ENCODE measurements at regions not wholly inside any gene's neighbourhood (a gene's known extent, or its start where the extent isn't known, plus 50 kb on each side); places are given as distances from the start of the nearest gene placed in this dataset.

- POLR2A ChIA-PET: no interaction called here
- TF ChIP-seq L3MBTL2 (conservative IDR thresholded peaks at IDR 0.05) (no peak), PKNOX1 (IDR thresholded peaks at IDR 0.05) (no peak), ZNF384 (IDR thresholded peaks at IDR 0.05) (no peak), SUZ12 (IDR thresholded peaks at IDR 0.05) (no peak), ARNT (IDR thresholded peaks at IDR 0.05) (no peak), HDGF (IDR thresholded peaks at IDR 0.05; ENCODE audit: borderline replicate concordance) (no peak), FOXM1 (IDR thresholded peaks at IDR 0.05; ENCODE audit: borderline replicate concordance) (no peak), FOXK2 (IDR thresholded peaks at IDR 0.05) (no peak), BHLHE40 (IDR thresholded peaks at IDR 0.05; ENCODE audit: borderline replicate concordance) (no peak), TARDBP (IDR thresholded peaks at IDR 0.05) (no peak), NFRKB (IDR thresholded peaks at IDR 0.05) (no peak), ELF4 (IDR thresholded peaks at IDR 0.05) (no peak), CTBP1 (IDR thresholded peaks at IDR 0.05; ENCODE audit: borderline replicate concordance) (no peak), LEF1 (IDR thresholded peaks at IDR 0.05; ENCODE audit: borderline replicate concordance) (no peak), SP1 (IDR thresholded peaks at IDR 0.05) (no peak), FOXA1 (IDR thresholded peaks at IDR 0.05) (no peak)
- CTCF ChIA-PET: no interaction called here
- no peak for DNase-seq (ENCODE audit: extremely low spot score)
Measured at GRCh38 chr5:116739571-116739970, 164.9 kb upstream of the SEMA6A start.

GRCh38 chr5:116738615-116739261 is 164.1 kb upstream of the SEMA6A start:
- POLR2A ChIA-PET: no interaction called here
- TF ChIP-seq LEF1 (IDR thresholded peaks at IDR 0.05; ENCODE audit: borderline replicate concordance) (no peak), TARDBP (IDR thresholded peaks at IDR 0.05) (no peak), ZNF384 (IDR thresholded peaks at IDR 0.05) (no peak), BHLHE40 (IDR thresholded peaks at IDR 0.05; ENCODE audit: borderline replicate concordance) (no peak), SUZ12 (IDR thresholded peaks at IDR 0.05) (no peak), FOXM1 (IDR thresholded peaks at IDR 0.05; ENCODE audit: borderline replicate concordance) (no peak), ELF4 (IDR thresholded peaks at IDR 0.05) (no peak), SP1 (IDR thresholded peaks at IDR 0.05) (no peak), PKNOX1 (IDR thresholded peaks at IDR 0.05) (no peak), FOXA1 (IDR thresholded peaks at IDR 0.05) (no peak), FOXK2 (IDR thresholded peaks at IDR 0.05) (no peak), ARNT (IDR thresholded peaks at IDR 0.05) (no peak), CTBP1 (IDR thresholded peaks at IDR 0.05; ENCODE audit: borderline replicate concordance) (no peak), L3MBTL2 (conservative IDR thresholded peaks at IDR 0.05) (no peak), HDGF (IDR thresholded peaks at IDR 0.05; ENCODE audit: borderline replicate concordance) (no peak), NFRKB (IDR thresholded peaks at IDR 0.05) (no peak)
- no peak for DNase-seq (ENCODE audit: extremely low spot score)
- CTCF ChIA-PET: no interaction called here

- no peak for DNase-seq (ENCODE audit: extremely low spot score)
- TF ChIP-seq BHLHE40 (IDR thresholded peaks at IDR 0.05; ENCODE audit: borderline replicate concordance): no peak
- TF ChIP-seq ELF4 (IDR thresholded peaks at IDR 0.05): no peak
- TF ChIP-seq HDGF (IDR thresholded peaks at IDR 0.05; ENCODE audit: borderline replicate concordance): no peak
- no peak for TF ChIP-seq SUZ12 (IDR thresholded peaks at IDR 0.05)
- TF ChIP-seq L3MBTL2 (conservative IDR thresholded peaks at IDR 0.05): no peak
- TF ChIP-seq PKNOX1 (IDR thresholded peaks at IDR 0.05): no peak
- no peak for TF ChIP-seq FOXA1 (IDR thresholded peaks at IDR 0.05)
- TF ChIP-seq FOXK2 (IDR thresholded peaks at IDR 0.05): no peak
- no peak for TF ChIP-seq CTBP1 (IDR thresholded peaks at IDR 0.05; ENCODE audit: borderline replicate concordance)
- TF ChIP-seq ZNF384 (IDR thresholded peaks at IDR 0.05): no peak
- TF ChIP-seq LEF1 (IDR thresholded peaks at IDR 0.05; ENCODE audit: borderline replicate concordance): no peak
- no peak for TF ChIP-seq ARNT (IDR thresholded peaks at IDR 0.05)
- TF ChIP-seq SP1 (IDR thresholded peaks at IDR 0.05): no peak
- TF ChIP-seq TARDBP (IDR thresholded peaks at IDR 0.05): no peak
- no peak for TF ChIP-seq FOXM1 (IDR thresholded peaks at IDR 0.05; ENCODE audit: borderline replicate concordance)
- no peak for TF ChIP-seq NFRKB (IDR thresholded peaks at IDR 0.05)
- CTCF ChIA-PET: interaction anchor here (0.6 kb wide), 1 partner anchor 154 kb away, joined by 5 read pairs; no protein-coding TSS in a partner anchor
- POLR2A ChIA-PET: interaction anchor here (0.7 kb wide), 1 partner anchor 210 kb away, joined by 3 read pairs; no protein-coding TSS in a partner anchor
Measured at GRCh38 chr5:116738239-116738614, 163.6 kb upstream of the SEMA6A start.

GRCh38 chr5:116736671-116737070 is 162.0 kb upstream of the SEMA6A start:
- DNase-seq (ENCODE audit: extremely low spot score): no peak
- ChIA-PET CTCF (no interaction called here), POLR2A (no interaction called here)
- no peak for TF ChIP-seq ELF4 (IDR thresholded peaks at IDR 0.05)
- TF ChIP-seq LEF1 (IDR thresholded peaks at IDR 0.05; ENCODE audit: borderline replicate concordance): no peak
- TF ChIP-seq L3MBTL2 (conservative IDR thresholded peaks at IDR 0.05): no peak
- no peak for TF ChIP-seq BHLHE40 (IDR thresholded peaks at IDR 0.05; ENCODE audit: borderline replicate concordance)
- no peak for TF ChIP-seq FOXA1 (IDR thresholded peaks at IDR 0.05)
- TF ChIP-seq CTBP1 (IDR thresholded peaks at IDR 0.05; ENCODE audit: borderline replicate concordance): no peak
- no peak for TF ChIP-seq ZNF384 (IDR thresholded peaks at IDR 0.05)
- no peak for TF ChIP-seq FOXK2 (IDR thresholded peaks at IDR 0.05)

- ChIA-PET CTCF (no interaction called here), POLR2A (interaction anchor here (2.0 kb wide), 1 partner anchor 9 kb away, joined by 5 read pairs; no protein-coding TSS in a partner anchor)
- no peak for DNase-seq (ENCODE audit: extremely low spot score)
- TF ChIP-seq SUZ12 (IDR thresholded peaks at IDR 0.05) (no peak), TARDBP (IDR thresholded peaks at IDR 0.05) (no peak), ZNF384 (IDR thresholded peaks at IDR 0.05) (no peak), BHLHE40 (IDR thresholded peaks at IDR 0.05; ENCODE audit: borderline replicate concordance) (no peak), CTBP1 (IDR thresholded peaks at IDR 0.05; ENCODE audit: borderline replicate concordance) (no peak), NFRKB (IDR thresholded peaks at IDR 0.05) (no peak), HDGF (IDR thresholded peaks at IDR 0.05; ENCODE audit: borderline replicate concordance) (no peak), FOXM1 (IDR thresholded peaks at IDR 0.05; ENCODE audit: borderline replicate concordance) (no peak)
Measured at GRCh38 chr5:116733991-116734975, 159.7 kb upstream of the SEMA6A start.

All from HEK293T (cell line).